HG02973 (cell line): ENCODE measurements at regions not wholly inside any gene's neighbourhood (a gene's known extent, or its start where the extent isn't known, plus 50 kb on each side); places are given as distances from the start of the nearest gene placed in this dataset.

ENCODE experiments used
- ATAC-seq: cut with Tn5 transposase; IDR thresholded peaks from one replicate; pipeline ENCODE4 v1.9.1; 2021; ENCODE audit warnings: moderate library complexity; ENCODE audit not compliant: unreplicated experiment

DNA sequence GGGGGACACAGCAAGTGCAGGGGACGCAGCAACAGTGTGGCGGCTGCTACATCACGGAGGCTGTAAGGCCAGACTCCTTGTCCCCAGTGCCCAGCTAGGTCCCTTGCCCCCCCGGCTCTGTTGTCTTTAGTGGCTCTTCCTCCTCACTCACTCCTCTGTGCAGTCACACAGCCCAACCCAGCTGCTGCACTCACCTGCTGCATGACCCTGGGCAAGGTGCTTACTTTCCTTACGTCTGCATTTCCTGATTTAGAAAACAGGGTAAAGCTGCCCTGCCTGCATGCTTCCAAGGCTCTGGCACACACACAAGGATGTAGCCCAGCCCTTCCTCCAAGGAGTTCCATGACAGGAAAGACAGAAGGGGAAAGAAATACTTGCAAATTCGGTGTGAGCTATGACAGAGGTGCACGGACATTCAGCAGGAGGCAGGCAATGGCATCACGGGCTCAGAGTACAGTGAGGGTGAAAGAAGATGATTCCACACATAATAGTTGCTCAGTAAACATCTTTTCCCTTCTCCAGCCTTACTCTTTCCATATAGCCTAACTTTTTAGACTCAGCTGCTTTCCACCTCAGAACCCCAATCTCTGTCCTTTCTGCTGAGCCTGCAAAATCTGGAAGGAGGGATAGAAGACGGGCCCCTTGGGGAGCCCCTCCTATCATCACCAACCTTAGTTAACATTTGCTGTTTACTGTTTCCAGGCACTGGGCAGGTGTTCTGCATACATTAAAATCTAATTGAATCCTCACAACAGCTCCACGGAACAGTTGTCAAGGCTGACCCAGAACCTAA, 150.9 kb downstream of the MRM1 start:
- no peak for ATAC-seq

GRCh38 chr17:36755586-36755985, 154.2 kb downstream of the MRM1 start:
- no peak for ATAC-seq

DNA sequence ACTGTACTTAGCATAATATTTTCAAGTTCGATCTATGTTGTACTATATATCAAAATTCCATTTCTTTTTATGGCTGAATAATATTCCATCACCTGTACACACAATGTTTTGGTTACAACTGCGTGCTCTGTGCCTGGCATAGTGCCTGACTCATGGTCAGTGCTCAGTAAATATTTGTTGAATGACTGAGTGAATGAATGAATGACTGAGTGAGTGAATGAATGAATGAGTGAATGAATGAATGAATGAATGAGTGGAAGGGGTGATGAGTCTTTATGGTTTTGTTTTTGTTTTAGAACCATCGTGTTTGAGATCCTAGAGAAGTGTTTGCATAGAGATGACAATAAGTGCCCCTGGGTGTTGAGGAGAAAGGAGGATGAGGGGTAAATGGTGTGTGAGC, 155.3 kb downstream of the MRM1 start:
- no peak for ATAC-seq

DNA sequence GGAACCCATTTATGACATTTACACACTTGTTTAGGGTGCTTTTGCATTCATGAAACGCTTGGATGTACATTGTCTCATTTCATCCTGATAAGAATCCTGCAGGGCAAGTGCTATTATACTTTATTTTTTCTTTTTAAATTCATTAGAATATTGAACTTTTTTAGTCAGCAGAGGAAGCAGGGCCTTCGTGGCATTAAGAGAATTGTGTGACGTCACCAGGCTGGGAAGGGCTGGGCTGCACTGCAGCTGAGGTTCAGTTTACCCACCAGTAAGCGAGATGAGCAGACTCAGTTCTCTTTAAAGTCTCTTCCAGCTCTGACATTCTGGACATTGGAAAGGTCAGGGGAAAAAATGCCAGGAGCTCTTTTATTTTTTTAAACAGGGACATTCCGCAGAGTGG, 159.0 kb downstream of the MRM1 start:
- no peak for ATAC-seq

GRCh38 chr17:36761203-36761950, 160.0 kb downstream of the MRM1 start:
- ATAC-seq, result no peak

- no peak for ATAC-seq
Observed at GRCh38 chr17:36765436-36766043, 164.2 kb downstream of the MRM1 start.

DNA sequence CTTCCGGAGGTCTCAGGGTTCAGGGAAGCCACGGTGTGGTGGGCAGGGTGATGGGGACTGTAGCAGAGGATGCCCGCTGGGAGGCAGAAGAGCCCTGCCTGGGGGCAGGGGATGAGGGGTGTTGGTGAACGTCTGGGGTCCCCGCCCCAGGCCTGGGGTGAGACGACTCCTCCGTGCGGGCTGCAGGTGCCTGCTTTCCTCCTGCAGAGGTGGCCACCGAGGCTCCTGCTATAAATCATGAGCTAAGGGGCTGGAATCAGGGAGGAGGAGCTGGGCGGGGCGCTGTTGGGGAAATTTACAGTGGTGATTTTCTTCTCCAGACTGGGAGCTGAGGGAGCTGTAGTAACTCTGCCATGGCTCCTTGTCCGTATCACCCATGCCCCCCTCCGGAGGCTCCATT, 167.0 kb downstream of the MRM1 start:
- no peak for ATAC-seq

- no peak for ATAC-seq
Observed at GRCh38 chr17:36773039-36773438, 164.2 kb upstream of the LHX1 start.

- ATAC-seq, result no peak
Observed at GRCh38 chr17:36777118-36777517, 160.2 kb upstream of the LHX1 start.

DNA sequence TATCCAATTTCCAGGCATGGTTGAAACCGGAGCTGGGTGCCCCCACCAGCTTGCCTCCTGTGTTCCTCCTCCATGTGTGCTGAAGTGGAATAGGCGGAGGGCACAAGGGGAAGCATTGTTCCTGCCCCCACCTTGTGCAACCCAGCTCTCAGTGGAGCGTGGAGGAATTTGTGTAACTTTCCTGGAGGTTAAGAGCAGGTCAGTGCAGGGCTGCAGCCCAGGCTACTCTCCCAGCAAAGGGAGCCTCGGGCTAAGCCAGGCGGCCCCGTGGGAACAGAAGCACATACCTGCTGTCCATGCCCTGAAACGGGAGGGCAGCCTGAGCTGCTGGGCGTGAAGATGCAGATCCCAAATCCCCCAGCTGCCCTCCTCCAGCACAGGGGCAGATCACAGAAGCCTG, 158.8 kb upstream of the LHX1 start:
- ATAC-seq, result no peak

GRCh38 chr17:36779550-36779949, 157.7 kb upstream of the LHX1 start:
- ATAC-seq, result no peak

DNA sequence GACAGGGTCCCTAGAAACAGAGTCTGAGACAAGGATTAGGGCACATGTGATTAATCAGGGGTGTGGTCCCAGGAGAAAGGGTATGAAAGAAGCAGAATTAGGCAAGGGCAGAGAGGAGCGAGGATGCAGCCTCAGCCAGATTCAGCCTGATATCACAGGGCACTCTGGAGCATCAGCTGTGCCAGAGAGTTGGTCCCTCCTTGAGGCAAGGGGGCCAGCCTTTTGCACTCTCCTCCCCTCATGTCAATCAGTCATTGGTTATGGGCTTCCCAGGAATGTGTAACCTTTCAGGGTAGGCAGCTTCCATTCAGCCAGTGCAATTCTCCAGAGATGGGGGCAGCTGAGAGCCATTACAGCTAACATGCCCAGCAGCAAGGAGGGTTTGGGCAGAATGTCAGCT, 152.6 kb upstream of the LHX1 start:
- no peak for ATAC-seq

DNA sequence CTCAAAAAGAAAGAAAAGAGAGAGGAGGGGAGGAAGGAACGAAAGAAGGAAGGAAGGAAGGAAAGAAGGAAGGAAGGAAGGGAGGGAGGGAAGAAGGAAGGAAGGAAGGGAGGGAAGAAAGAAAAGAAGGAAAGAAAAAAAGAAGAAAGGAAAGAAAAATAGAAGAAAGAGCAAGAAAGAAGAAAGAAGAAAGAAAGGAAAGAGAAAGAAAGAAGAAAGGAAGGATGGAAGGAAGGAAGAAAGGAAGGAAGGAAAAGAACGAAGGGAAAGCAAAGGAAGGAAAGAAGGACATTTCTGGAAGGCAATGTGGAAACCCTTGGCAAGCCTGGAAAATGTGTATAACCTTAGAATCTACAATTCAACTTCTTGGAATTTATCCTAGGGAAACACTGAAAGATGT, 150.4 kb upstream of the LHX1 start:
- no peak for ATAC-seq

GRCh38 chr17:36791150-36791941, 145.9 kb upstream of the LHX1 start:
- no peak for ATAC-seq

DNA sequence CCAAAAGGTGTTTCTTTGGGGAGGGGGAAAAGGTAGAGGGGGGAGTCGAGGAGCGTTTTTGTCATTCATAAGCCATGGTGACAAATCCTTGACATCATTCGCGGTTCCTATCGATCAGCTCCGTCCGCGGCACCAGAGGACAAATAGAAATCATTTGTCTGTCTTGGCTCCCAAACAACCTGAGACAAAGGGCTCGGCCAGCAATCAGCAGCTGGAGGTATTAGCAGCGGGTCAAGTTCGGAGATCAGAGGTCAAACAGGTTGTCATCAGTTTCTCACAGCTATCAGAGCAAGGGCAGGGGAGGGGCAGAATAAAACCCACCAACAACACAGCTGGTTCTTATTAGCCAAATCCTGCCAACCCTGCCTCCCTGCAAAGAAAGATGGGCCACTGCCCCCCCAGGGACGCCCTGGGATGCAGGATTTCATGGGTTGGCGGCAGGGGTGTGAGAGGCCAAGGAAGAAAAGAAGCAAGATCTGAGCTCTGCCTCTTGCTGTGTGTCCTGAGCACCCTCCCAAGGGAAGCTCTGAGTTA, 145.3 kb upstream of the LHX1 start:
- ATAC-seq, result no peak

- ATAC-seq, result no peak
Observed at GRCh38 chr17:36792849-36793248, 144.4 kb upstream of the LHX1 start.

DNA sequence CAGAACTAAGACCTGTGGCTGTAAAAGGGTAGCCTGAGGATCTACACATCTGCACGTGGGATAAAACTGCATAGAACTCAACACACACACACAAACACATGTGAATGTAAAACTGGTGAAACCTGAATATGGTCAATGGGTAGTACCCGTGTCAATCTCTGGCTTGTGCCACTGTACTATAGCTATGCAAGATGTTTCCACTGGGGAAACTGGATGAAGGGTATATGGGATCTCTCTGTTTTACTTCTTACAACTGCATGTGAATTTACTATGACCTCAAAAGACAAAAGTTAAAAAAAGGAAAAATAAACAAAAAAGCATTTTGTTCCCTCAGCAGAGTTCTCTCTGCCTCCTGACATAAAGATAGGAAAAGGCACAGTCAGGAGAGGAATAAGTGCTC, 143.3 kb upstream of the LHX1 start:
- ATAC-seq, result no peak

GRCh38 chr17:36807496-36808179, 129.6 kb upstream of the LHX1 start:
- no peak for ATAC-seq

DNA sequence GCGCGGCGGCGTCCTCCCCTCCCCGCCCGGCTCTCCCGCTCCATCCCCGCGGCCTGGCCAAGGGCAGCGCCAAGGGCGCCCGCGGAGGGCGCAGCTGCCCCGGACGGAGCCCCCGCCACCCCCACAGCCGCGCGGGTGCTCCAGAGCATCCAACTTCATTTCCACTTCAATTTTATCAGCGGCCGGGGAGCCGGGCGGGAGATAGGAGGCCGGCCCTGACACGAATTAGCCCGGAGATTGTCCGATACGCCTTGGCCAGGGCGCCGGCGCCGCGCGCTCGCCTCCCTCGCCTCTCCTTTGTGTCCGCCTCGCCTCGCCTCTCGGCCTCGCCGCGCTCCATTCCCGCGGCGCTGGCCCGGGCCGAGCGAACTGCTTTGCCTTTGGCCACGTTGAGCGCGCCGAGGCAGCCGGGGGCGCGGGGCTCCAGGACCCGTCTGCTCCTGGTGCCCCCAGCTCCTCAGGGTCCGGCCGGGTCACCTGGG, 129.1 kb upstream of the LHX1 start:
- no peak for ATAC-seq

DNA sequence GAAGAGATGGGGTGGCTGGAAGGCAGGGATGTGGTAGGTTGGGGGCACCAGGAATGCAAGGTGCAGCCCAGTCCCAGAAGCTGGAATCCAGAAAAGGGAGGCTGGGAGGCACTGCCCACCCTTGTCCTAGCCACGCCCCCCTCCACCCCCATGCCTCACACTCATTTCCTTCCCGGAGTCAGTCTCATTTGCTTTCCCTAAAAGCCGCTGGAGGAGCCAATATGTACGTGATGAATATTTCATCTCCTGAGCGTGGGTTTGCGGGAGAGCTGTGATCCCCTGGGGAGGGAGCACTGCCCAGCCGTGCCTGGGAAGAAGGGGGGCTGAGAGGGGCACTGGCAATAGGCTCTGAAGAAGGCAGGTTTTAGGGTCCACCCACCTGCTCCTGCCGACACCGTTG, 124.5 kb upstream of the LHX1 start:
- no peak for ATAC-seq
